Upper lobe of left lung (tissue), 6 donors: ENCODE measurements at regions not wholly inside any gene's neighbourhood (a gene's known extent, or its start where the extent isn't known, plus 50 kb on each side); places are given as distances from the start of the nearest gene placed in this dataset.
"Not testable (repeated sequence)": the region's sequence is repeated elsewhere in the genome, so short reads cannot be mapped to it uniquely, and the experiment has no call there.

Experiments used
- ATAC-seq, 2 donors: fragments of 200-7000 bp; cut with Tn5 transposase; one replicate each; pipeline ENCODE4 v1.9.1; 2022; ENCODE audit warnings: mild to moderate bottlenecking in 2 of 2, moderate library complexity in 2 of 2; ENCODE audit not compliant: low FRiP score in 2 of 2
- DNase-seq, 2 donors: peaks; one replicate each; pipeline ENCODE4 v3.0.0-alpha.2; 2019 to 2020
- H3K27ac ChIP-seq, 4 donors: fragments of 200-600 bp; sonication (generic); one replicate each; pipeline ENCODE4 v1.5.1; 2016 to 2019
- H3K27me3 ChIP-seq, 4 donors: fragments of 200-600 bp; sonication (generic); one replicate each; pipeline ENCODE4 v1.5.1; 2017 to 2019
- H3K36me3 ChIP-seq, 4 donors: fragments of 200-600 bp; sonication (generic); one replicate each; pipeline ENCODE4 v1.5.1; 2016 to 2019
- H3K4me1 ChIP-seq, 4 donors: fragments of 200-600 bp; sonication (generic); one replicate each; pipeline ENCODE4 v1.5.1; 2018 to 2019
- H3K4me3 ChIP-seq, 4 donors: fragments of 200-600 bp; sonication (generic); one replicate each; pipeline ENCODE4 v1.5.1; 2017 to 2019; ENCODE audit warnings: mild to moderate bottlenecking in 2 of 4, moderate library complexity in 1 of 4
- H3K9me3 ChIP-seq, 4 donors: fragments of 200-600 bp; sonication (generic); one replicate each; pipeline ENCODE4 v1.5.1; 2018 to 2019
- EP300 ChIP-seq, 4 donors: sonication (generic); formaldehyde crosslinking; IDR thresholded peaks; one replicate each; pipeline ENCODE4 v1.5.1; 2017; ENCODE audit warnings: antibody characterized with exemption in 4 of 4, control low read depth in 2 of 4
- POLR2A ChIP-seq, 4 donors: fragments of 450-650 bp; IDR thresholded peaks; one replicate each; pipeline ENCODE4 v1.5.1; 2016 to 2017; ENCODE audit warnings: antibody characterized with exemption in 4 of 4, mild to moderate bottlenecking in 2 of 4
- POLR2AphosphoS5 ChIP-seq, 2 donors: sonication (generic); formaldehyde crosslinking; IDR thresholded peaks; one replicate each; pipeline ENCODE4 v1.5.1; 2017; ENCODE audit warnings: antibody characterized with exemption in 2 of 2
- WGBS, 2 donors: methylation state at CpG; one replicate each; pipeline ENCODE4 v1.1.5; 2017 to 2018; 5-methylcytosine and 5-hydroxymethylcytosine counted together
- TF ChIP-seq, protein P1 (sequence below), 6 experiments: fragments of 450-650 bp in 4 of 6; fragments of 200-600 bp in 2 of 6; sonication (generic) in 2 of 6; IDR thresholded peaks; one replicate each; pipeline ENCODE4 v1.5.1; 2016 to 2019; ENCODE audit warnings: antibody characterized with exemption in 6 of 6
- donor health status: DM: no; HTN: no; CAD: no; lungs with moderate emphysema.
- donor health status: DM: no; HTN: yes; CAD: no; lungs with severe emphysema.

DNA sequence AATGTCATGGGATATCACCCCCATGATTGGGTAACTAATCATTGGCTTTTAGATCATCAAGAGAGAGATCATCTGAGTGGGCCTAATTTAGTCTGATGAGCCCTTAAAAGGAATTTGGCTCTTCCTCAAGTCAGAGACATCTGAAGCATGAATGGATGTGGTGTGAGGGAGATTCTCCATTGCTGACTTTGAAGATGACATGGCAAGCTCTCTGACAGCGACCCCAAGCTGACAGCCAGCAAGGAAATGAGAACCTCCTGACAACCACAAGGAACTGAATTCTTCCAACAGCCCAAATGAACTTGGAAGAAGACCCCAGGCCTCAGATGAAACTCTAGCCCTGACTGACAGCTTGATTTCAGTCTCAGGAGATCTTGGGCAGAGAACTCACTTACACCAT is 108.4 kb upstream of the SPATA12 start:
- Histone ChIP-seq H3K27ac (no peak overlapping the region), H3K9me3 (no peaks in the 10 kb centered on the region), H3K4me3 (no peak overlapping the region), H3K36me3 (no peaks in the 10 kb centered on the region), H3K27me3 (no peaks in the 10 kb centered on the region), H3K4me1 (no peaks in the 10 kb centered on the region)
- no peak for ATAC-seq
- TF ChIP-seq POLR2AphosphoS5 (IDR thresholded peaks at IDR 0.05) (no peak), EP300 (IDR thresholded peaks at IDR 0.05) (no peak), POLR2A (IDR thresholded peaks at IDR 0.05) (no peak)
- TF ChIP-seq, protein P1, sequence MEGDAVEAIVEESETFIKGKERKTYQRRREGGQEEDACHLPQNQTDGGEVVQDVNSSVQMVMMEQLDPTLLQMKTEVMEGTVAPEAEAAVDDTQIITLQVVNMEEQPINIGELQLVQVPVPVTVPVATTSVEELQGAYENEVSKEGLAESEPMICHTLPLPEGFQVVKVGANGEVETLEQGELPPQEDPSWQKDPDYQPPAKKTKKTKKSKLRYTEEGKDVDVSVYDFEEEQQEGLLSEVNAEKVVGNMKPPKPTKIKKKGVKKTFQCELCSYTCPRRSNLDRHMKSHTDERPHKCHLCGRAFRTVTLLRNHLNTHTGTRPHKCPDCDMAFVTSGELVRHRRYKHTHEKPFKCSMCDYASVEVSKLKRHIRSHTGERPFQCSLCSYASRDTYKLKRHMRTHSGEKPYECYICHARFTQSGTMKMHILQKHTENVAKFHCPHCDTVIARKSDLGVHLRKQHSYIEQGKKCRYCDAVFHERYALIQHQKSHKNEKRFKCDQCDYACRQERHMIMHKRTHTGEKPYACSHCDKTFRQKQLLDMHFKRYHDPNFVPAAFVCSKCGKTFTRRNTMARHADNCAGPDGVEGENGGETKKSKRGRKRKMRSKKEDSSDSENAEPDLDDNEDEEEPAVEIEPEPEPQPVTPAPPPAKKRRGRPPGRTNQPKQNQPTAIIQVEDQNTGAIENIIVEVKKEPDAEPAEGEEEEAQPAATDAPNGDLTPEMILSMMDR (IDR thresholded peaks at IDR 0.05) = no peak
- WGBS, 2 donors = 29 to 71% methylated on average over 1 of the region's 1 CpG
- no peak for DNase-seq

DNA sequence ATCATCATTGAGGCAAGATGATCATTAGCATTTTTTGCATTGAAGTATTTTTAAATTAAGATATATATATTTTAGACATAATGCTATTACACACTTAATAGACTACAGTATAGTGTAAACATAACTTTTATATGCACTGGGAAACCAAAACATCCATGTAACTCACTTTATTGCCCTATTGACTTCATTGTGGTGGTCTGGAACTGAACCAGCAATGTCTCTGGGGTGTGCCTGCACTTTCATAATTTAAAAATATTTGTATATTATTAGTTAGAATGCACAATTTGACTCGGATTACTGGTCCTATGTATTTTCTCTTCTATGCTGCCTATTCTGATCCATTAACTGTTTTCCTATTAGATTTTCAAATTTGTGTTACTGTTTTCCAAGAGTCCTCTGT is 109.1 kb upstream of the SPATA12 start:
- Histone ChIP-seq H3K27ac (no peak overlapping the region), H3K36me3 (no peaks in the 10 kb centered on the region), H3K27me3 (no peaks in the 10 kb centered on the region), H3K9me3 (no peaks in the 10 kb centered on the region), H3K4me1 (no peaks in the 10 kb centered on the region), H3K4me3 (no peak overlapping the region)
- no peak for ATAC-seq
- 40 to 76% methylated on average over 1 of the region's 1 CpG for WGBS, 2 donors
- DNase-seq = no peak
- TF ChIP-seq, protein P1 (IDR thresholded peaks at IDR 0.05) = no peak
- no peak for TF ChIP-seq EP300 (IDR thresholded peaks at IDR 0.05)
- TF ChIP-seq POLR2AphosphoS5 (IDR thresholded peaks at IDR 0.05) = no peak
- no peak for TF ChIP-seq POLR2A (IDR thresholded peaks at IDR 0.05)

DNA sequence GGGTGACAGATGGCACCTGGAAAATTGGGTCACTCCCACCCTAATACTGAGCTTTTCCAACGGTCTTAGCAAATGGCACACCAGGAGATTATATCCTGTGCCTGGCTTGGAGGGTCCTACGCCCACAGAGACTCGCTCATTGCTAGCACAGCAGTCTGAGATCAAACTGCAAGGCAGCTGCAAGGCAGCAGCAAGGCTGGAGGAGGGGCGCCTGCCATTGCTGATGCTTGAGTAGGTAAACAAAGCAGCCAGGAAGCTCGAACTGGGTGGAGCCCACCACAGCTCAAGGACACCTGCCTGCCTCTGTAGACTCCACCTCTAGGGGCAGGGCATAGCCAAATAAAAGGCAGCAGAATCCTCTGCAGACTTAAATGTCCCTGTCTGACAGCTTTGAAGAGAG is 115.1 kb upstream of the SPATA12 start:
- DNase-seq, H3K4me1 ChIP-seq: not testable (repeated sequence)
- WGBS, 2 donors = 90 to 91% methylated on average over 4 to 5 of the region's 5 CpGs

DNA sequence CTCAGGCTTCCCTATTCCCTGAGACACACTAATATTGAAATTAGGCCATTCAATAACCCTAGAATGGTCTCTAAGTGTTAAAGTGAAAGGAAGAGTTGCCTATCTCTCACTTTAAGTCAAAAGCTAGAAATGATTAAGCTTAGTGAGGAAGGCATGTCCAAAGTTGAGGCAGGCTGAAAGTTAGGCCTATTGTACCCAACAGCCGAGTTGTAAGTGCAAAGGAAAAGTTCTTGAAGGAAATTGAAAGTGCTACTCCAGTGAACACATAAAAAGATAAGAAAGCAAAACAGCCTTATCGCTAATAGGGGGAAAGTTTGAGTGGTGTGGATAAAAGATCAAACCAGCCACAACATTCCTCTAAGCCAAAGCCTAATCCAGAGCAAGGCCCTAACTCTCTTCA is 117.9 kb upstream of the SPATA12 start:
- Histone ChIP-seq H3K27ac (no peak overlapping the region), H3K9me3 (peaks cover 0 to 7% (median 0%) of the 10 kb centered on the region in 4 donors), H3K36me3 (no peaks in the 10 kb centered on the region), H3K4me1 (peaks cover 0 to 10% (median 0%) of the 10 kb centered on the region in 4 donors), H3K27me3 (no peaks in the 10 kb centered on the region), H3K4me3 (no peak overlapping the region)
- ATAC-seq (no peak), DNase-seq (no peak)
- WGBS, 2 donors = 34 to 53% methylated on average over 2 of the region's 2 CpGs
- TF ChIP-seq POLR2A (IDR thresholded peaks at IDR 0.05) (no peak), EP300 (IDR thresholded peaks at IDR 0.05) (no peak), POLR2AphosphoS5 (IDR thresholded peaks at IDR 0.05) (no peak)
- TF ChIP-seq, protein P1 (IDR thresholded peaks at IDR 0.05) = no peak

More for the DNA sequence above, 115.1 kb upstream of the SPATA12 start:
- not testable (repeated sequence) for H3K36me3 ChIP-seq, H3K27ac ChIP-seq, H3K9me3 ChIP-seq, H3K27me3 ChIP-seq, ATAC-seq, H3K4me3 ChIP-seq

DNA sequence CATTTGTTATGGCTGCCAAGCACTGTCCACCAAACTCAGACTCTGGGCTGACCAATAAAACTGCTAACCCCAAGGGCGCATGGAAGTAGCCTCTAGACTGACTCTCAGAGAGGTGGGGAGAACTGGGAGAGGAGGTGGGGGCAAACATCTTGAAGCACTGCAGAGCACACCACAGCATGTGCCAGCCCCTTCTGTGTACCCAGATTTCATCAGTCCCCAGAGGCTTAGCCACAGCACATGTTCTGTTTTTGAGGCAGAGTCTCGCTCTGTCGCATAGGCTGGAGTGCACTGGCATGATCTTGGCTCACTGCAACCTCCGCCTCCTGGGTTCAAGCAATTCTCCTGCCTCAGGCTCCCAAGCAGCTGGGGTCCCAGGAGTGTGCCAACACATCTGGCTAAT is 119.5 kb upstream of the SPATA12 start:
- Histone ChIP-seq H3K27ac (no peak overlapping the region), H3K4me1 (peaks cover 0 to 10% (median 0%) of the 10 kb centered on the region in 4 donors), H3K36me3 (no peaks in the 10 kb centered on the region), H3K4me3 (no peak overlapping the region), H3K27me3 (no peaks in the 10 kb centered on the region), H3K9me3 (peaks cover 0 to 7% (median 0%) of the 10 kb centered on the region in 4 donors)
- no peak for DNase-seq
- TF ChIP-seq POLR2A (IDR thresholded peaks at IDR 0.05) (no peak), POLR2AphosphoS5 (IDR thresholded peaks at IDR 0.05) (no peak), EP300 (IDR thresholded peaks at IDR 0.05) (no peak)
- TF ChIP-seq, protein P1 (IDR thresholded peaks at IDR 0.05) = no peak
- 81 to 98% methylated on average over 4 of the region's 4 CpGs for WGBS, 2 donors
- ATAC-seq = no peak
